Heart right ventricle (tissue), 16 donors: ENCODE measurements at regions not wholly inside any gene's neighbourhood (a gene's known extent, or its start where the extent isn't known, plus 50 kb on each side); places are given as distances from the start of the nearest gene placed in this dataset.
"Not testable (repeated sequence)": the region's sequence is repeated elsewhere in the genome, so short reads cannot be mapped to it uniquely, and the experiment has no call there.

Source experiments
- ATAC-seq, 8 donors: fragments of 200-7000 bp; cut with Tn5 transposase; one replicate each; pipeline ENCODE4 v1.9.1; 2020; ENCODE audit warnings: mild to moderate bottlenecking in 8 of 8, moderate library complexity in 8 of 8, moderate number of reproducible peaks in 1 of 8
- DNase-seq, 2 donors: peaks; one replicate each; pipeline ENCODE4 v3.0.0-alpha.2; 2020
- H3K27ac ChIP-seq, 10 donors: fragments of 200-600 bp; sonication (generic) in 2 of 10; one replicate each; pipeline versions ENCODE4 v1.5.0 to v1.8.0; 2020 to 2022; ENCODE audit warnings: mild to moderate bottlenecking in 3 of 10
- H3K27me3 ChIP-seq, 7 donors: fragments of 200-600 bp; one replicate each; pipeline ENCODE4 v1.8.0; 2021 to 2022; ENCODE audit warnings: mild to moderate bottlenecking in 2 of 7
- H3K36me3 ChIP-seq, 9 donors: fragments of 200-600 bp; sonication (generic) in 1 of 9; one replicate each; pipeline versions ENCODE4 v1.5.0 to v1.8.0; 2020 to 2022; ENCODE audit warnings: mild to moderate bottlenecking in 2 of 9
- H3K4me1 ChIP-seq, 9 donors: fragments of 200-600 bp; sonication (generic) in 1 of 9; one replicate each; pipeline versions ENCODE4 v1.5.0 to v1.8.0; 2020 to 2022; ENCODE audit warnings: mild to moderate bottlenecking in 4 of 9
- H3K4me3 ChIP-seq, 10 donors: fragments of 200-600 bp; sonication (generic) in 2 of 10; one replicate each; pipeline versions ENCODE4 v1.5.0 to v1.8.0; 2020 to 2022; ENCODE audit warnings: mild to moderate bottlenecking in 7 of 10, moderate library complexity in 2 of 10
- H3K9me3 ChIP-seq, 11 donors: fragments of 200-600 bp in 10 of 11; sonication (generic) in 2 of 11; one replicate each; pipeline versions ENCODE4 v1.5.0 to v1.8.0; 2013 to 2022; ENCODE audit warnings: mild to moderate bottlenecking in 2 of 11, control low read depth in 1 of 11, moderate library complexity in 1 of 11
- WGBS, 2 donors: extraction: QIAGEN DNeasy Blood & Tissue Kit; methylation state at CpG; one replicate each; pipeline ENCODE4 v1.1.7; 2013; ENCODE audit warnings: inconsistent platforms in 1 of 2; 5-methylcytosine and 5-hydroxymethylcytosine counted together
- intact Hi-C, 10 donors: fragments of 100-400 bp; cut with DNase I; formaldehyde crosslinking; loops; one replicate each; pipeline versions ENCODE4 v1.11.1 to v1.14.2; 2022
- TF ChIP-seq, protein P1 (sequence below), 9 donors: fragments of 200-600 bp; sonication (generic) in 2 of 9; IDR thresholded peaks; one replicate each; pipeline versions ENCODE4 v1.5.0 to v1.8.0; 2021 to 2022; ENCODE audit warnings: antibody characterized with exemption in 9 of 9, mild to moderate bottlenecking in 5 of 9, moderate library complexity in 1 of 9
- donor health status: Arrhythmogenic right ventricular cardiomyopathy.
- donor health status: ischemic (EF 13 %, LVEDD 7.1; RV severe dilation, severe dysfunction).
- donor health status: healthy with polysubstance abuse.
- donor health status: DM: no; HTN: yes; CAD: no.
- donor health status: DM: no; HTN: no; CAD: no.
- donor health status: ischemic (EF 25% LVEDD 6.9; RV normal size, moderate dysfunction).
- donor health status: ischemic (EF 25% LVEDD 5.7; RV mildly dilated, moderate dysfunction).
- donor health status: healthy.
- donor health status: DM: yes; HTN: yes; CAD: no.
- donor health status: Ischemic cardiomyopathy.
- donor health status: ischemic (EF 35%, LVEDD 5.7; RV mildly dilated, moderate dysfunction).
- donor health status: nonischemic (EF 11% LVEDD 7.7; RV severe dilation, severe dysfunction).
- donor health status: DM: yes; HTN: yes; CAD: no.
- donor health status: PGD.
- donor health status: ischemic (EF 29% LVEDD 5.4; RV normal size, mild dysfunction).
- donor health status: nonischemic (EF 23%, LVEDD 6.1; RV moderate dilation, normal function).

DNA sequence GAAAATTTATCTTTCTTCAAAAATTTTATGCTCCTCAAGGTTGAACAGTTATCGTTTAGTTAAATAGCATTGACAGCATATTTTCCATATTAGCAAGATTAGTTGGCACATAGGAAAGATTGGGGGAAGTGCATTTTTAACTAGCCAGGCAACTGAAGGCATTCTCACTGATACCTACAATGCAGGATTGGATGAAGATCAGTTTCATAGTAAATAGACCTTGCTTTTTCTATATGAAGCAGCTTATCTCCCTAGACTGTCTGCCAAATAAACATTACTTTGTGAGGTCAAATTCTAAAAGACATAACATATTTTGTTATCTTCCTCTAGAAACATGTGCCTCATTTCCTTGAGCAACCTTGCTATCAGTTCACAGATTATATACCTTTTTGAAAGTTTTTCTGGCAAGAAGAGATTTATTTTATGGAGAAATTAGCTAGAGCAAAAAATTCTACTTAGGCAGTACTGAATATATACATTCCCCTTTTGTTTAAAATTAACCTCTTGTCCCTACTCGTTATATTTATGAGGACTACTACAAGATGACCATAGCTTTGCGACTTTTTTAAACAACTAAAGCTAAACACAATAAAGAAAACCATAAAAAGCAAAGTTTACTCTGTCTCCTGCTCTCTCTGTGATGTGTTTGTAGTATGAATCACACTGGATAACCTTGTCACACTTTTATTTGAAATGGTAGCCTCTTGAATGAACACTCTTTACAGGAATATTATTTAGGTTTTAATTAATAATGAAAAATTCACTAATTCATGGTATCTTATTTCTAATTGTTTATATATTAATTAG lies 654.9 kb upstream of the TBL1XR1 start:
- H3K4me1 ChIP-seq: peaks cover 0 to 3% (median 0%) of the 10 kb centered on the region in 9 donors
- no peak for DNase-seq
- H3K27ac ChIP-seq: no peak overlapping the region
- intact Hi-C loops: no loop called here
- no peaks in the 10 kb centered on the region for H3K27me3 ChIP-seq
- H3K9me3 ChIP-seq: peaks cover 0 to 3% (median 0%) of the 10 kb centered on the region in 11 donors
- TF ChIP-seq, protein P1, sequence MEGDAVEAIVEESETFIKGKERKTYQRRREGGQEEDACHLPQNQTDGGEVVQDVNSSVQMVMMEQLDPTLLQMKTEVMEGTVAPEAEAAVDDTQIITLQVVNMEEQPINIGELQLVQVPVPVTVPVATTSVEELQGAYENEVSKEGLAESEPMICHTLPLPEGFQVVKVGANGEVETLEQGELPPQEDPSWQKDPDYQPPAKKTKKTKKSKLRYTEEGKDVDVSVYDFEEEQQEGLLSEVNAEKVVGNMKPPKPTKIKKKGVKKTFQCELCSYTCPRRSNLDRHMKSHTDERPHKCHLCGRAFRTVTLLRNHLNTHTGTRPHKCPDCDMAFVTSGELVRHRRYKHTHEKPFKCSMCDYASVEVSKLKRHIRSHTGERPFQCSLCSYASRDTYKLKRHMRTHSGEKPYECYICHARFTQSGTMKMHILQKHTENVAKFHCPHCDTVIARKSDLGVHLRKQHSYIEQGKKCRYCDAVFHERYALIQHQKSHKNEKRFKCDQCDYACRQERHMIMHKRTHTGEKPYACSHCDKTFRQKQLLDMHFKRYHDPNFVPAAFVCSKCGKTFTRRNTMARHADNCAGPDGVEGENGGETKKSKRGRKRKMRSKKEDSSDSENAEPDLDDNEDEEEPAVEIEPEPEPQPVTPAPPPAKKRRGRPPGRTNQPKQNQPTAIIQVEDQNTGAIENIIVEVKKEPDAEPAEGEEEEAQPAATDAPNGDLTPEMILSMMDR (IDR thresholded peaks at IDR 0.05): no peak
- H3K36me3 ChIP-seq: no peaks in the 10 kb centered on the region
- H3K4me3 ChIP-seq: no peak overlapping the region
- WGBS, 2 donors: 66 to 67% methylated on average over 3 of the region's 3 CpGs
- ATAC-seq: no peak

DNA sequence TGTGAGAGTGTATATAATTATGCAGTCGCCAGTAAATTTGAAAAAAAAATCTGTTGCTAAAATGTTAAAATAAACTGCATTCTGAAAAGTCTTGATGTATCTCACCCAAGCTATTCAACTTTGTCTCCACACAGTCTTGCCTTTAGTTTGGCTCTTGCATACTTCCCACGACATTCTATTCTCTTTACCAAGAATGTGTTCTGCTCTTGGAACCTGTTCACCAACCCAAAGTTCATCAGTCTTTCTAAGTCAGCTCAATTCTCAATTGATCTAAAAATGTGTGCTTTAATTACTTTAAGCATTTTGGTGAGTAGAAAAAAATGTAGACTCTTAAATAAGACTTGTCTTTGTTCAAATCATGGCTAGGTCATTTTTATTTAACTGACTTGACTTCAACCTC lies 657.7 kb upstream of the TBL1XR1 start:
- Histone ChIP-seq H3K4me3 (no peak overlapping the region), H3K27ac (no peak overlapping the region), H3K27me3 (no peaks in the 10 kb centered on the region), H3K36me3 (no peaks in the 10 kb centered on the region), H3K4me1 (no peaks in the 10 kb centered on the region), H3K9me3 (peaks cover 0 to 19% (median 0%) of the 10 kb centered on the region in 11 donors)
- no peak for ATAC-seq
- no peak for DNase-seq
- intact Hi-C loops: no loop called here
- 96 to 97% methylated on average over 2 of the region's 2 CpGs for WGBS, 2 donors
- TF ChIP-seq, protein P1 (IDR thresholded peaks at IDR 0.05): no peak

DNA sequence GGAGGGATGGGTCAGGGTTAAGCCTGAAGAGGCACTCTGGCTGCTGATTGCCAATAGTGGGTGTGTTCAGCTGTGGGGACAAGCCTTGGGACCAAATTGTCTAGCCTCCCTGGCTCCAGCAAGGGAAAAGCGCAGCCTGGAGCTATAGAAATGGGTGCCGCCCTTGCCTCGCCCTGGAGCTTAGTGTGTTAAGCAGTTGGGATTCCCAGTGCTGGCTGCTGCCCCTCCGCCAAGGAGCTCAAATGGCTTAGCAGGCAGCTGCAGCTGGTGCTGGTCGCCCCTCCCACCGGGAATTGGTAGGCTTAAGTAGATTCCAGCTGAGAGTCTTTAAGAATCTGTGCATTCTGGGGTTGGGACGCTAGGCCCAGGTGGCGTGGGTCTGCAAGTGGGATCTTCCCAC lies 662.9 kb upstream of the TBL1XR1 start:
- ATAC-seq (no peak), DNase-seq (no peak)
- intact Hi-C loops: no loop called here
- peaks cover 0 to 43% (median 9%) of the 10 kb centered on the region in 11 donors for H3K9me3 ChIP-seq
- TF ChIP-seq, protein P1 (IDR thresholded peaks at IDR 0.05): no peak
- H3K36me3 ChIP-seq: no peaks in the 10 kb centered on the region
- H3K27ac ChIP-seq: no peak overlapping the region
- H3K4me3 ChIP-seq: no peak overlapping the region
- H3K27me3 ChIP-seq: no peaks in the 10 kb centered on the region
- H3K4me1 ChIP-seq: no peaks in the 10 kb centered on the region
- WGBS, 2 donors: 95 to 96% methylated on average over 8 of the region's 8 CpGs

DNA sequence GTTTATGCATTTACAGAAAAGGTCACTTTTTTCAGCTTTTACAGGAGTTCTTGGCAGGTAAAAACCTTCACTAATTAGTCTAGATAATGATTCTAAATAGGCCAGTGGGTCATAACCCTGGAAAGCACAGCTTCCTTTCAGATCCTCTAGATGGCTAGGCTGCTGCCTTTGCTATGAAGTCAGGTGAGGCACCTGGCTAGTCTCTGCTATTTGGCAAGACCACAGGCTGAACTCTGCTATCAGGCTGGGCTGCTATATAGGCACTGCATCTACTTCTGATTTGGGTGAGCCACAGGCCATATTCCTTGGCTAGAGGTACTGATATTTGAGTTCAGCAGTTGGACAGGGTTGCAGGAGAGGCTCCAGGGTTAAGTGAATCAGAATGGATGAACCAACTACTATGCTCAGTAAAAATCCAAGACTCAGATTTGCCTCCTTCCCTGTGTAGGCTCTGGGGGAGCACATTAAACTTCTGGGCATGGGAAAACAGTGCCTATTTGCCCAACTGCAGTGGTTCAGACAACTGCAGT lies 665.7 kb upstream of the TBL1XR1 start:
- TF ChIP-seq, protein P1 (IDR thresholded peaks at IDR 0.05): no peak
- H3K27ac ChIP-seq: no peak overlapping the region
- ATAC-seq (no peak), DNase-seq (no peak)
- peaks cover 0 to 44% (median 9%) of the 10 kb centered on the region in 11 donors for H3K9me3 ChIP-seq
- no peaks in the 10 kb centered on the region for H3K4me1 ChIP-seq
- intact Hi-C loops: no loop called here
- H3K4me3 ChIP-seq: no peak overlapping the region
- H3K36me3 ChIP-seq: no peaks in the 10 kb centered on the region
- H3K27me3 ChIP-seq: no peaks in the 10 kb centered on the region

GRCh38 chr3:177871267-177871666 lies 665.0 kb upstream of the KCNMB2 start:
- intact Hi-C loops: not testable (repeated sequence)

More at GRCh38 chr3:177871267-177871666, 665.0 kb upstream of the KCNMB2 start:
- not testable (repeated sequence) for H3K27ac ChIP-seq, ATAC-seq, H3K36me3 ChIP-seq, H3K4me3 ChIP-seq, H3K4me1 ChIP-seq, DNase-seq, H3K27me3 ChIP-seq
- 95 to 97% methylated on average over 3 of the region's 3 CpGs for WGBS, 2 donors
- peaks cover 0 to 46% (median 5%) of the 10 kb centered on the region in 11 donors for H3K9me3 ChIP-seq
